DND-41 (cell line): ENCODE measurements at regions not wholly inside any gene's neighbourhood (a gene's known extent, or its start where the extent isn't known, plus 50 kb on each side); places are given as distances from the start of the nearest gene placed in this dataset.

Experiments used
- ATAC-seq: fragments of 200-7000 bp; cut with Tn5 transposase; 3 replicates; pipeline ENCODE4 v1.9.1; 2021; ENCODE audit warnings: low read depth; ENCODE audit not compliant: insufficient read depth
- DNase-seq: peaks from one replicate; pipeline ENCODE4 v3.0.0-alpha.2; 2020
- H2AFZ ChIP-seq: 2 replicates; pipeline ENCODE4 v1.6.0; 2012; ENCODE audit warnings: low read depth, low read length
- H3K27ac ChIP-seq: 2 replicates; pipeline ENCODE4 v1.5.1; 2012; ENCODE audit warnings: low read length, inconsistent platforms
- H3K27me3 ChIP-seq: fragments of 200-600 bp; sonication (generic); 2 replicates; pipeline ENCODE4 v1.6.0; 2012; ENCODE audit warnings: low read length, mild to moderate bottlenecking, inconsistent platforms; ENCODE audit not compliant: insufficient read depth, poor library complexity
- H3K36me3 ChIP-seq: 2 replicates; pipeline ENCODE4 v1.5.1; 2012; ENCODE audit warnings: low read length, inconsistent platforms; ENCODE audit not compliant: insufficient read depth
- H3K4me1 ChIP-seq: 2 replicates; pipeline ENCODE4 v1.5.1; 2012; ENCODE audit warnings: mild to moderate bottlenecking, low read length; ENCODE audit not compliant: insufficient read depth
- H3K4me2 ChIP-seq: 2 replicates; pipeline ENCODE4 v1.6.0; 2012; ENCODE audit warnings: mild to moderate bottlenecking, moderate library complexity, low read length, inconsistent platforms; ENCODE audit not compliant: insufficient read depth
- H3K4me3 ChIP-seq, 2 experiments: fragments of 200-600 bp in 1 of 2; shearing (Covaris generic) in 1 of 2; 2 replicates each; pipeline ENCODE4 v1.5.1; 2012 to 2016; ENCODE audit warnings: inconsistent platforms in 2 of 2, low read length in 2 of 2, mild to moderate bottlenecking in 2 of 2, low read depth in 1 of 2, moderate library complexity in 1 of 2
- H3K79me2 ChIP-seq: 2 replicates; pipeline ENCODE4 v1.6.0; 2012; ENCODE audit warnings: low read length, inconsistent platforms; ENCODE audit not compliant: insufficient read depth
- H3K9ac ChIP-seq: 2 replicates; pipeline ENCODE4 v1.6.0; 2012; ENCODE audit warnings: low read depth, mild to moderate bottlenecking, inconsistent platforms, low read length, moderate library complexity
- H3K9me3 ChIP-seq: 2 replicates; pipeline ENCODE4 v1.5.1; 2012; ENCODE audit warnings: low read length, moderate library complexity, mild to moderate bottlenecking, inconsistent platforms; ENCODE audit not compliant: insufficient read depth, severe bottlenecking
- H4K20me1 ChIP-seq: 2 replicates; pipeline ENCODE4 v1.6.0; 2012; ENCODE audit warnings: low read length; ENCODE audit not compliant: insufficient read depth
- EZH2 ChIP-seq: IDR thresholded peaks from 3 replicates; pipeline ENCODE4 v1.6.1; 2012; ENCODE audit warnings: borderline replicate concordance, low read depth, mild to moderate bottlenecking, moderate library complexity, low read length, inconsistent platforms; ENCODE audit not compliant: severe bottlenecking
- TF ChIP-seq, protein P1 (sequence below): IDR thresholded peaks from 2 replicates; pipeline ENCODE4 v1.5.1; 2012; ENCODE audit warnings: borderline replicate concordance, low read length, moderate library complexity, mild to moderate bottlenecking; ENCODE audit not compliant: poor library complexity, severe bottlenecking; ENCODE audit errors: extremely low read depth

DNA sequence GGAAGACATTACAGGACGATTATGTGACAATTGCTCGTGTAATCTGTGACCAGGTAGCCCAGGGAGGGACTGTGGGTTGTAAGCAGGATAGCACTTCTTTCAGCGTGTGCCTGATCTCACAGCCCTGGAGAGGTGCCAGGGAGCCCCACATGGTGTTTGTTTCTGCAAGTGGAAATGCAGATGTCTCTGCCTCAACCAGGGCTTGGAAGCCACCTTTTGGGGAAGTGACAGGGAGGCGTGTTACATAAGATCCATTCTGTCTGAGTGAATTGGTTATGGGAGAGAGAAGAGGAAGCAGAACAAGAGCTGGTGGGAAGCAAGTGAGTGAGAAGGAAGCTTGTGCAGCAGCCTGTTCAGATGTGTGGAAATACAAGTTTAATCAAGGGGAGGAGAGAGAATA, 104.5 kb upstream of the GATB start:
- DNase-seq (peak; percentile 59), ATAC-seq (peak; percentile 44)
- TF ChIP-seq EZH2: no peak
- TF ChIP-seq, protein P1, sequence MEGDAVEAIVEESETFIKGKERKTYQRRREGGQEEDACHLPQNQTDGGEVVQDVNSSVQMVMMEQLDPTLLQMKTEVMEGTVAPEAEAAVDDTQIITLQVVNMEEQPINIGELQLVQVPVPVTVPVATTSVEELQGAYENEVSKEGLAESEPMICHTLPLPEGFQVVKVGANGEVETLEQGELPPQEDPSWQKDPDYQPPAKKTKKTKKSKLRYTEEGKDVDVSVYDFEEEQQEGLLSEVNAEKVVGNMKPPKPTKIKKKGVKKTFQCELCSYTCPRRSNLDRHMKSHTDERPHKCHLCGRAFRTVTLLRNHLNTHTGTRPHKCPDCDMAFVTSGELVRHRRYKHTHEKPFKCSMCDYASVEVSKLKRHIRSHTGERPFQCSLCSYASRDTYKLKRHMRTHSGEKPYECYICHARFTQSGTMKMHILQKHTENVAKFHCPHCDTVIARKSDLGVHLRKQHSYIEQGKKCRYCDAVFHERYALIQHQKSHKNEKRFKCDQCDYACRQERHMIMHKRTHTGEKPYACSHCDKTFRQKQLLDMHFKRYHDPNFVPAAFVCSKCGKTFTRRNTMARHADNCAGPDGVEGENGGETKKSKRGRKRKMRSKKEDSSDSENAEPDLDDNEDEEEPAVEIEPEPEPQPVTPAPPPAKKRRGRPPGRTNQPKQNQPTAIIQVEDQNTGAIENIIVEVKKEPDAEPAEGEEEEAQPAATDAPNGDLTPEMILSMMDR: no peak
- H3K9me3 ChIP-seq: no peaks in the 10 kb centered on the region
- no peaks in the 10 kb centered on the region for H3K79me2 ChIP-seq
- no peaks in the 10 kb centered on the region for H3K36me3 ChIP-seq
- H4K20me1 ChIP-seq: no peaks in the 10 kb centered on the region
- peak overlapping the region; percentile 28 for H3K4me2 ChIP-seq
- H2AFZ ChIP-seq: peak overlapping the region; percentile 61
- peak overlapping the region; percentile 82 for H3K27ac ChIP-seq
- peak overlapping the region; percentile 7 for H3K9ac ChIP-seq
- H3K4me1 ChIP-seq: peaks cover 29% of the 10 kb centered on the region
- no peak overlapping the region for H3K4me3 ChIP-seq
- no peaks in the 10 kb centered on the region for H3K27me3 ChIP-seq

DNA sequence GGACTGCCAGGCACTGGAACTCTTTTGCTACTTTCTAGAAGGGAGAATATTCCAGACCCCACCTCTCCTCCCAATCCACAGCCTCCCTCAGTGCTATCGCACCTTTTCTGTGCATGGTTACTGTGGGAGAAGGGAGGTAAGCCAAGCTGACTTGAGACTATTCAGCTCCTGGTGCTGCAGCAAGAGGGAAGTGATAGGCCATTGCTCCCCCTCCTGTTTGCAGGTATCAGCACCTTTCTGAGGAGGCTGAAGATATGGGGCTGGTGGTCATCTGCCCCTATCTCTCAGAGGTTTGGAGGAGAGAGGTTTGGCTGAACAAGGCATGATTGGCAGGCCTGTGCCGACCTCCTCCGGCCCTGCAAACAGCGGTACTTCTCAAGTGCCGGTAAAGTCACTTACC, 103.3 kb upstream of the GATB start:
- Histone ChIP-seq H3K4me1 (peaks cover 29% of the 10 kb centered on the region), H3K79me2 (no peaks in the 10 kb centered on the region), H3K36me3 (no peaks in the 10 kb centered on the region), H2AFZ (no peak overlapping the region), H4K20me1 (no peaks in the 10 kb centered on the region), H3K9me3 (no peaks in the 10 kb centered on the region), H3K4me2 (no peak overlapping the region), H3K9ac (no peak overlapping the region), H3K27me3 (no peaks in the 10 kb centered on the region), H3K27ac (no peak overlapping the region), H3K4me3 (no peak overlapping the region)
- TF ChIP-seq, protein P1: no peak
- TF ChIP-seq EZH2: no peak
- DNase-seq: no peak
- ATAC-seq: no peak

DNA sequence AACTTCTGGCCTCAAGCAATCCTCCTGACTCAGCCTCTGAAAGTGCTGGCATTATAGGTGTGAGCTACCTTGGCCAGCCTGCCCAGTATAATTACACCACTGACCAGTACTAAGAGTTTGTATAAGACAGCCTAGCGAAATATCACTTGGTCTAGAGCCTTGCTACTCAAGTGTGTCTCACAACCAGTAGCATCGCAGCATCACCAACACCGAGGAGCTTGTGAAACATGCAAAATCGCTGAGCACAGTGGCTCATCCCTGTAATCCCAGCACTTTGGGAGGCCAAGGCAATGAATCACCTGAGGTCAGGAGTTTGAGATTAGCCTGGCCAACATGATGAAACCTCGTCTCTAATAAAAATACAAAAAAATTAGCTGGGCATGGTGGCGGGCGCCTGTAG, 102.0 kb upstream of the GATB start:
- Histone ChIP-seq H3K4me3 (no peak overlapping the region), H3K9ac (no peak overlapping the region), H3K27ac (no peak overlapping the region), H3K79me2 (no peaks in the 10 kb centered on the region), H2AFZ (no peak overlapping the region), H3K9me3 (no peaks in the 10 kb centered on the region), H3K4me2 (no peak overlapping the region), H3K4me1 (peaks cover 29% of the 10 kb centered on the region), H3K36me3 (no peaks in the 10 kb centered on the region), H4K20me1 (no peaks in the 10 kb centered on the region), H3K27me3 (no peaks in the 10 kb centered on the region)
- ATAC-seq (no peak), DNase-seq (no peak)
- TF ChIP-seq EZH2: no peak
- TF ChIP-seq, protein P1: no peak

DNA sequence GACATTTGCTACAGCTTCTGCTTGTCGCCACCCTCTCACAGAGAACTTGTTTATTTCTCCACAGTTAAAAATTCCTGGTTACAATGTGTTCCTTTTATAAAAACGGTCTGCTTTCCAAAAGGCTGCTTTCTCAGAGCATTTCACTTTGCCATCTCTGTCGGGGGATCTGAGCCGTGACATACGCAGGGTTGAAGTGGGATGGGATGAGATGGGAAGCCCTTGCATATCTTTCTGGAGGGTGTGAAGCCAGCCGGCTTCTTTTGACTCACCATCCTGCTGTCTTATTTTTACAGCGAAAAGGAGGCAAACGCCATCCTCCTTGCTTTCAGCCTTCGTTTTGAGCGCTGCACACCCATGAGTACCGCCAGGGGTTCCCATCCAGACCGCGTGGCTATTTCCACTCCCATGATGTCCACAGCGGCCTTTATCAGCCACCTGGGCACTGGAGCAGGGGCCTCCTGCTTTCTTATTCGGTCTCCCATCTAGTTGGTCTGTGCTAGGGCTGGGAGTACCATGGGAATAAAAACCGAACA, 99.8 kb upstream of the GATB start:
- no peaks in the 10 kb centered on the region for H3K36me3 ChIP-seq
- H3K9ac ChIP-seq: no peak overlapping the region
- no peaks in the 10 kb centered on the region for H4K20me1 ChIP-seq
- DNase-seq: no peak
- ATAC-seq: no peak
- H3K4me3 ChIP-seq: no peak overlapping the region
- H2AFZ ChIP-seq: no peak overlapping the region
- H3K4me2 ChIP-seq: no peak overlapping the region
- TF ChIP-seq EZH2: no peak
- TF ChIP-seq, protein P1: no peak
- no peaks in the 10 kb centered on the region for H3K79me2 ChIP-seq
- no peak overlapping the region for H3K27ac ChIP-seq
- H3K9me3 ChIP-seq: no peaks in the 10 kb centered on the region
- peaks cover 10% of the 10 kb centered on the region for H3K4me1 ChIP-seq
- no peaks in the 10 kb centered on the region for H3K27me3 ChIP-seq
